Mesendoderm (in vitro differentiated cells): ENCODE measurements at regions not wholly inside any gene's neighbourhood (a gene's known extent, or its start where the extent isn't known, plus 50 kb on each side); places are given as distances from the start of the nearest gene placed in this dataset.

Experiments used
- DNase-seq: peaks from one replicate; pipeline ENCODE4 v3.0.0; 2013
- H2AK5ac ChIP-seq: 2 replicates; pipeline ENCODE4 v1.6.1; 2013; ENCODE audit warnings: low read length, inconsistent platforms
- H2BK120ac ChIP-seq: 2 replicates; pipeline ENCODE4 v1.6.1; 2013; ENCODE audit warnings: low read depth, mild to moderate bottlenecking, low read length, moderate library complexity, mixed read lengths
- H2BK15ac ChIP-seq: replicated peaks from 2 replicates; pipeline ENCODE4 v1.6.1; 2013; ENCODE audit warnings: low read depth, mild to moderate bottlenecking, moderate library complexity
- H2BK5ac ChIP-seq: 2 replicates; pipeline ENCODE4 v1.6.1; 2013; ENCODE audit warnings: low read length, inconsistent platforms
- H3K18ac ChIP-seq: 2 replicates; pipeline ENCODE4 v1.6.1; 2013; ENCODE audit warnings: mild to moderate bottlenecking, low read length, mixed read lengths
- H3K23ac ChIP-seq: one replicate; pipeline ENCODE4 v1.6.1; 2013; ENCODE audit warnings: low read length
- H3K27ac ChIP-seq: 2 replicates; pipeline ENCODE4 v1.5.1; 2013; ENCODE audit warnings: low read depth, mild to moderate bottlenecking, inconsistent platforms, low read length, moderate library complexity
- H3K27me3 ChIP-seq: 2 replicates; pipeline ENCODE4 v1.6.1; 2013; ENCODE audit warnings: low read length, control low read depth, mild to moderate bottlenecking, inconsistent platforms; ENCODE audit not compliant: insufficient read depth, poor library complexity
- H3K36me3 ChIP-seq: 2 replicates; pipeline ENCODE4 v1.6.1; 2013; ENCODE audit warnings: low read length, inconsistent platforms; ENCODE audit not compliant: control insufficient read depth, insufficient read depth
- H3K4ac ChIP-seq: one replicate; pipeline ENCODE4 v1.6.1; 2013; ENCODE audit warnings: low read depth, mild to moderate bottlenecking, low read length, moderate library complexity
- H3K4me1 ChIP-seq: 2 replicates; pipeline ENCODE4 v1.6.1; 2013; ENCODE audit warnings: low read depth, low read length, inconsistent platforms; ENCODE audit not compliant: control insufficient read depth
- H3K4me2 ChIP-seq: 2 replicates; pipeline ENCODE4 v1.6.1; 2013; ENCODE audit warnings: low read length
- H3K4me3 ChIP-seq: 2 replicates; pipeline ENCODE4 v1.5.1; 2013; ENCODE audit warnings: mild to moderate bottlenecking, low read length
- H3K56ac ChIP-seq: one replicate; pipeline ENCODE4 v1.6.1; 2013; ENCODE audit warnings: low read length
- H3K79me1 ChIP-seq: 2 replicates; pipeline ENCODE4 v1.6.1; 2013; ENCODE audit warnings: low read length, inconsistent platforms
- H3K79me2 ChIP-seq: 2 replicates; pipeline ENCODE4 v1.6.1; 2013; ENCODE audit warnings: mild to moderate bottlenecking, low read length; ENCODE audit not compliant: control insufficient read depth, insufficient read depth
- H3K9ac ChIP-seq: 2 replicates; pipeline ENCODE4 v1.6.1; 2013; ENCODE audit warnings: low read length, inconsistent platforms
- H4K5ac ChIP-seq: one replicate; pipeline ENCODE4 v1.6.1; 2013; ENCODE audit warnings: low read length
- H4K8ac ChIP-seq: one replicate; pipeline ENCODE4 v1.6.1; 2013; ENCODE audit warnings: low read depth, mild to moderate bottlenecking, control low read depth, low read length, moderate library complexity
- WGBS: extraction: QIAGEN DNeasy Blood & Tissue Kit; methylation state at CpG from one replicate; pipeline ENCODE4 v1.1.7; 2013; ENCODE audit warnings: low lambda C conversion rate, missing lambda C conversion rate; ENCODE audit not compliant: insufficient coverage; ENCODE audit errors: extremely low coverage; 5-methylcytosine and 5-hydroxymethylcytosine counted together

DNA sequence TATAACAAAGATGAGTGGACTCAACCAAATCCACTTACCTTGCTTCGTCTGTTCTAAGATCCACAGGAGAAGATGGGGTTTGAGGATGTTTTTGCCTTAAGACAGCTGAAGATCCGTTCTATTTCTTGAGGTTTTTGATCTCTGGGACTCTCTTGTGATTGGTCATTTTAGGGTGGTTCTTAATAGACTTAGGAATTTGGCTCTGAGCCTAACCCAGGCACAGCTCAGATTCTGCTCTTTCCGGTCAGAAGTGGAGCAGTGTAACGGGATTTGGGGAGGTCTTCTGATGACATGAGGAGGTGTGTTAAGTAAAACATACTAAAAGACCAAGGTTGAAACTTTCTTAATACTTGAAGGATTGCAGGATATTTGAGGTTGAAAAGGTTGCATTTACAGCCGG lies 166.9 kb downstream of the DMRT2 start:
- Histone ChIP-seq H3K4me3 (no peak overlapping the region), H3K18ac (no peak overlapping the region), H3K36me3 (no peaks in the 10 kb centered on the region), H2AK5ac (no peak overlapping the region), H2BK5ac (no peak overlapping the region), H3K79me1 (no peaks in the 10 kb centered on the region), H3K9ac (no peak overlapping the region), H3K27ac (no peak overlapping the region), H4K5ac (no peak overlapping the region), H4K8ac (no peak overlapping the region), H3K4me1 (no peaks in the 10 kb centered on the region), H3K56ac (no peak overlapping the region), H3K27me3 (no peaks in the 10 kb centered on the region), H3K4ac (no peak overlapping the region), H2BK15ac (no peak overlapping the region), H3K23ac (no peak overlapping the region), H3K4me2 (no peak overlapping the region), H2BK120ac (no peak overlapping the region), H3K79me2 (no peaks in the 10 kb centered on the region)
- WGBS = no CpG with 5 or more reads among the region's 5 CpGs
- no peak for DNase-seq

DNA sequence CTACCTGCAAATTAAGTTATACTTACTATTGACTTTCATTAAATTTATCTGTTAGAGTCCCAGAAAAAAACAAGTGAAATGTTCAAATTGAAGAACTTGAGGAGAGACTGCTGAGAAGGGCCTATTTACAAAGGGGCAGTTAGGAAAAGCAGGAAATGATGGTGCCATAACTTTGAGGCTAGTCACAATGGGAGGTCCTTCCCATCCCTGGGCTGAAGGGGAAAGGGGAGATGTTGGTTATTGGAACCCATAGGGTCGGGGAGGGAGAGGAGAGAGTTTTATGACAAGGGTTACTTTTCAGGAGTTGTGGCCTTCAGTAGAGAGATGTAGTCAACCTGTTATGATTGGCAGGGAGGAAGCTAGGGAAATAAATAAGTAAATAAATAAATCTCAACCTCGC lies 169.1 kb downstream of the DMRT2 start:
- no peak overlapping the region for H2BK5ac ChIP-seq
- no peaks in the 10 kb centered on the region for H3K27me3 ChIP-seq
- no peak overlapping the region for H3K9ac ChIP-seq
- no peak overlapping the region for H4K8ac ChIP-seq
- no peaks in the 10 kb centered on the region for H3K79me1 ChIP-seq
- DNase-seq = no peak
- no peak overlapping the region for H2AK5ac ChIP-seq
- no peak overlapping the region for H3K27ac ChIP-seq
- H3K4me3 ChIP-seq = no peak overlapping the region
- H2BK120ac ChIP-seq = no peak overlapping the region
- H3K56ac ChIP-seq = no peak overlapping the region
- H3K23ac ChIP-seq = no peak overlapping the region
- no peaks in the 10 kb centered on the region for H3K36me3 ChIP-seq
- H3K4ac ChIP-seq = no peak overlapping the region
- H3K18ac ChIP-seq = no peak overlapping the region
- H3K4me2 ChIP-seq = no peak overlapping the region
- H3K4me1 ChIP-seq = no peaks in the 10 kb centered on the region
- no peak overlapping the region for H2BK15ac ChIP-seq
- no CpG with 5 or more reads among the region's 2 CpGs for WGBS
- H4K5ac ChIP-seq = no peak overlapping the region
- H3K79me2 ChIP-seq = no peaks in the 10 kb centered on the region

DNA sequence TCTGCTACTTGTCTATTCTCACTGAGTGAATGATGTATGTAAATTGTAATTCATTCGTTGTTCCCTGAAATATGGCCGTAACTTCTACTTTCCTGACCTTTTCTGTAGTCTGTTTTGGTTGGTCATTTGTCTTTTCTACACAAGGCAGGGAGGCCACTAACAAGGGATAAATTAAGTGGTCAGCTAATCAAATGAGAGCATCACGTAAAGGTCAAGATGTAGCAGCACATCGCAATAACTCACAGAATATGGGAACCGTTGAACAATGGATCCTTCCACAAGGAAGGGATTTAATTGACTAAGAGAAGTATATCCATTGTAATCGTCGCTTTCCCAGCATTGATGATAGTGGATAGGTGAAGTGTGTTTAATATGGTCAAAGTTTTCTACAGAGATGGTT lies 171.1 kb downstream of the DMRT2 start:
- Histone ChIP-seq H3K18ac (no peak overlapping the region), H3K9ac (no peak overlapping the region), H3K27ac (no peak overlapping the region), H3K4ac (no peak overlapping the region), H3K56ac (no peak overlapping the region), H3K36me3 (no peaks in the 10 kb centered on the region), H3K4me1 (no peaks in the 10 kb centered on the region), H2BK120ac (no peak overlapping the region), H4K5ac (no peak overlapping the region), H3K23ac (no peak overlapping the region), H3K79me2 (no peaks in the 10 kb centered on the region), H4K8ac (no peak overlapping the region), H2AK5ac (no peak overlapping the region), H2BK15ac (no peak overlapping the region), H3K4me3 (no peak overlapping the region), H3K27me3 (no peaks in the 10 kb centered on the region), H3K79me1 (no peaks in the 10 kb centered on the region), H2BK5ac (no peak overlapping the region), H3K4me2 (no peak overlapping the region)
- no CpG with 5 or more reads among the region's 7 CpGs for WGBS
- no peak for DNase-seq

DNA sequence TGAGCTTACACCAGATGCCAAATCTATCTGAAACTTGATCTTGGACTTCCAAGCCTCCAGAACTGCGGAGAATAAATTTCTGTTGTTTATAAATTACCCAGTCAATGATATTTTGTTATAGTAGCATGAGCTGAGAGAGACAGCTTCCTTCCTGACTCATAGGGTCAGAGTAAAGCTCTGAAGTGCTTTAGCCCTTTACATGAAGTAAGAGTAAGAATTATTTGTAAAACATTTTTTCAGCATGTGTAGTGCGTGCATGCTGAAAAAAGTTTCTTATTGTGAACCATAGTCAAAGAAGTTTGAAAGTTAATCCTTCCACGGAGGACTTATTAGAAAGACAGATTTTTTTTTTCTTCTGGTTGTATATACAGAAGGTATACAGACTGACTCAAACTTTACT lies 172.4 kb downstream of the DMRT2 start:
- no CpG with 5 or more reads among the region's 3 CpGs for WGBS
- no peaks in the 10 kb centered on the region for H3K79me1 ChIP-seq
- H3K79me2 ChIP-seq = no peaks in the 10 kb centered on the region
- H2BK15ac ChIP-seq = no peak overlapping the region
- H3K4ac ChIP-seq = no peak overlapping the region
- H4K5ac ChIP-seq = no peak overlapping the region
- no peak overlapping the region for H2BK5ac ChIP-seq
- DNase-seq = no peak
- H3K56ac ChIP-seq = no peak overlapping the region
- H3K27me3 ChIP-seq = no peaks in the 10 kb centered on the region
- H3K9ac ChIP-seq = no peak overlapping the region
- H3K4me3 ChIP-seq = no peak overlapping the region
- no peak overlapping the region for H3K18ac ChIP-seq
- H3K27ac ChIP-seq = no peak overlapping the region
- no peak overlapping the region for H3K4me2 ChIP-seq
- H3K36me3 ChIP-seq = no peaks in the 10 kb centered on the region
- H2BK120ac ChIP-seq = no peak overlapping the region
- H3K4me1 ChIP-seq = no peaks in the 10 kb centered on the region
- H3K23ac ChIP-seq = no peak overlapping the region
- no peak overlapping the region for H4K8ac ChIP-seq
- H2AK5ac ChIP-seq = no peak overlapping the region

DNA sequence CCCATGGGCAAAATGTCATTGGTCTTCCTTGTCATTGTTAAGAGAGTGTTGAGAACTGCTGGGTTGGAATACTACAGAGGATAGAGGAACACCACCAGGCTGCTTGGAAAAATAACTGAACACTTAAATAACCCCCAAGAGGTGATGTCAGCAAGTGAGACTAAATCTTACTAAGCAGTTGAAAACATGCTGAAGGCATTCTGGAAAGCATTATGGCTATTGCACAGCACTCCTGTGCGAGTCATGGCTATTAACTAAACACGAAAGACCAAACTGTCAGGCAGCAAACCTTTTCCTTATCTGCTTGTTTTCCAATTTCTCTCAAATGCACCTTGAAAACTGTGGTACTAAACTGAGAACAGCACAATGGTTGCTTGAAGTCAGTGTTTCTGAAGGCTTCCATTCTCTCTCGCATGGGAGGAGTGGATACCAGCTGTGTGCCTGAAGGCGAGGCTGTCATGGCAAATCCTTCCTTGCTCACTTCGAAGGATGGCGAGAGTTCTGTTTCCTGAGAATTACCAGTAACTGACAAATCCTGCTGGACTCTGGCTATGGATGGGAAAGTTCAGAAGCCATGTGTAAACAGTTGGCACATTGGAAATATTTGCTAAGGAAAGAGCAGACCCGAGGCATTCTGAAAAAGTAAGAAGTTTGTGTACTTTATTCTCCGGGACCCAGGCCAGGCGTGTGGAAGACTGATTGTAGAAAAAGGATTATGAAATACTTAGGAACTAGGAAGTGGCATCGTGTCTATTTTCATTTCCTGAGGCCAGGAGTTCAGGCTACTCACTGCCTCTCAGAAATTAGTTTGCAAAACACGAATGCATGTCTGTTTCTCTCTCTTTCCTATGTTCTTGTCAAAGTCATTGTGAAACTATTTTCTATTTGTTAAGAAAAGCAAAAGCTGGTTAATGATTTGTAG lies 182.1 kb downstream of the DMRT2 start:
- Histone ChIP-seq H3K4me2 (no peak overlapping the region), H3K4me3 (no peak overlapping the region), H2BK120ac (no peak overlapping the region), H3K36me3 (no peaks in the 10 kb centered on the region), H3K9ac (no peak overlapping the region), H3K4ac (no peak overlapping the region), H3K4me1 (no peaks in the 10 kb centered on the region), H3K79me1 (no peaks in the 10 kb centered on the region), H3K27me3 (no peaks in the 10 kb centered on the region), H2BK5ac (no peak overlapping the region), H3K23ac (no peak overlapping the region), H2BK15ac (no peak overlapping the region), H3K56ac (no peak overlapping the region), H3K27ac (no peak overlapping the region), H4K5ac (no peak overlapping the region), H4K8ac (no peak overlapping the region), H2AK5ac (no peak overlapping the region), H3K79me2 (no peaks in the 10 kb centered on the region), H3K18ac (no peak overlapping the region)
- no peak for DNase-seq
- WGBS = no CpG with 5 or more reads among the region's 11 CpGs

DNA sequence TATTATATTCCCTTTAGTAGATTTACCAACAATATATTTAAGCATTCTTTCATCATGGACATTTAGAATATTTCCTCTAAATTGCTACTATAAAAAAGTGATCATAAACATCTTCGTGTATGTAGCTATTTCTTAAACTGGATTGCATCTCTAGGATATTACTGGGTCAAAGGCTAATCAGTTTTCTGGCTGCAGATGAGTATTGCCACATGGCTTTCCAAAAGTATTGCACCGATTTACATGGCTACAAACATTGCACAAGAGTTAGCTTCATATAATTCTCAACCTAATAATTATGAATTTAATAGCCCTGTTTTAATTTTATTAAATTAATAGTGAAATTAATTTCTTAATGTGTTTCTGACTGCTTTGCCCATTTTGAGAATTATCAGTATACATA lies 183.4 kb downstream of the DMRT2 start:
- Histone ChIP-seq H3K36me3 (no peaks in the 10 kb centered on the region), H3K4ac (no peak overlapping the region), H3K4me1 (no peaks in the 10 kb centered on the region), H3K4me2 (no peak overlapping the region), H4K8ac (no peak overlapping the region), H3K23ac (no peak overlapping the region), H3K79me1 (no peaks in the 10 kb centered on the region), H4K5ac (no peak overlapping the region), H2AK5ac (no peak overlapping the region), H2BK5ac (no peak overlapping the region), H3K79me2 (no peaks in the 10 kb centered on the region), H3K9ac (no peak overlapping the region), H2BK15ac (no peak overlapping the region), H3K4me3 (no peak overlapping the region), H2BK120ac (no peak overlapping the region), H3K18ac (no peak overlapping the region), H3K27me3 (no peaks in the 10 kb centered on the region), H3K27ac (no peak overlapping the region), H3K56ac (no peak overlapping the region)
- no peak for DNase-seq
- no CpG with 5 or more reads among the region's 2 CpGs for WGBS
